G401 (cell line): ENCODE measurements at regions not wholly inside any gene's neighbourhood (a gene's known extent, or its start where the extent isn't known, plus 50 kb on each side); places are given as distances from the start of the nearest gene placed in this dataset.
"Not testable (repeated sequence)": the region's sequence is repeated elsewhere in the genome, so short reads cannot be mapped to it uniquely, and the experiment has no call there.

Experiments
- DNase-seq: peaks from one replicate; pipeline ENCODE4 v3.0.0-alpha.2; 2015; ENCODE audit warnings: low spot score
- in situ Hi-C: cut with HindIII; loops from 2 replicates; pipeline ENCODE4 v1.10.0; 2016; ENCODE audit warnings: low sequenced_read_pairs, mixed read lengths

DNA sequence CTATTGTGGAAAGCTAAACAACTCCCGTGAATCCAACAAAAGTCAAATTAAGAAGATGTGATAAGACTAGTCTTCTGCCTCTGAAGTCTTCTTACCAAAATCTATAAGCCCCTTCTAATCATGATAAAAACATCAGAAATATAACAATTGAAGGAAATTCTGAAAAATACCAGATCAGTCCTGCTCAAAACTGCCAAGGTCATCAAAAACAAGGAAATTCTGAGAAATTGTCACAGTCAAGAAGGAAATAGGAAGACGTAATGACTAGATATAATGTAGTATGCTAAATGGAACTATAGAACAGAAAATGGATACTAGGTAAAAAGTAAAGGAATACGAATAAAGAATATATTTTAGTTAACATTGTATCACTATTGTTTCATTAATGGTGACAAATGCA, 314.0 kb downstream of the TMX3 start:
- no peak for DNase-seq
- in situ Hi-C loops, result no loop called here

DNA sequence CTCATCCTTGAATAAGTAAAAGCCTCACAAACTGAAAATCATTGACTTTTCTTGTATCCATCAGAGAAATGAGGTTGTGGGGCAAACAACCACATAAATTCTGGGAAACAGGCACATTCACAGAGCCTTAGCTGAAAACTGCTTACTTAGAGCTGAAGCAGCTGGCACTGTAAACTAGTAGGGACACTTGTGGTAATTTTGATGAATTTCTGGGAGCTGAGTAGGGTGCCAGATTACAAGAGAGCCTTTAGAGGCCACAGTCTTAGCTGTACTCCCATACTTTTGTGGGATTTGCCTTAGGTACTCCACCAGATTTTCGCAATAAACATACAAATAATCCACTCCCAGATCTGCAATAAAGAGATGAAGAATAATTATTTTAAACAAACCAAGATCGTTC, 315.2 kb downstream of the TMX3 start:
- in situ Hi-C loops, result no loop called here
- DNase-seq, result no peak

DNA sequence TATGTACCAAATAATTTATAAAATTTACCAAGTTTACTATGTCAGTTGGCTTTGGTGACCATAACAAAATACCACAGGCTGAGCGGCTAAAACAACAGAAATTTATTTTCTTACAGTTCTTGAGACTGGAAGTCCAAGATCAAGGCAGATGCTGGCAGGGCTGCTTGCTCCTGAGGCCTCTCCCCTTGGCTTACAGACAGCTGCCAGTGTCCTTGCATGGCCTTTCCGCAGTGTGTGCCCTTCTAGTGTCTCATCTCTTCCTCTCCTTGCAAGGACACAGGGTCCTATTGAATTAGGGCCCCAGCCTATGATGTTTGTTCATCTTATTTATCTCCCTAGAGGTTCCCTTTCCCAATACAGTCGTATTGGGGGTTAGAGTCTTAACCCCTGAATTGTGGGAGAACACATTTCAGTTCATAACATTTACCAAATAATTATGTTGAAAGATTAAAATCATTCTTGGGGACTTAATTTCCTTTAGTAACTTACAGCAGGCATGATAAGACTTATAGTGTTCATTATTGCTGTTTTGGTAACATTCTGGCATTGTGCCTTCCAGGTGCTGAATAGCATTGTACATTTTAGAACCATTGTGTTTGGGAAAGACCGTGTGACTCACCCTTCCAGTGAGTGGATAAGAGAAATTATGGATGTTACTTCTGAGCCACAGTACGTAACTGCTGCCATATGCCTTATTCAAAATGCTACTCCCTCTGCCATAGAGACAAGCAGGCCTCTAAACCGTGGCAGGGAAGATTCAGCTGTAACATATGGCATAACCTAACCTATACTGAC, 317.5 kb downstream of the TMX3 start:
- DNase-seq, result no peak
- in situ Hi-C loops, result no loop called here

DNA sequence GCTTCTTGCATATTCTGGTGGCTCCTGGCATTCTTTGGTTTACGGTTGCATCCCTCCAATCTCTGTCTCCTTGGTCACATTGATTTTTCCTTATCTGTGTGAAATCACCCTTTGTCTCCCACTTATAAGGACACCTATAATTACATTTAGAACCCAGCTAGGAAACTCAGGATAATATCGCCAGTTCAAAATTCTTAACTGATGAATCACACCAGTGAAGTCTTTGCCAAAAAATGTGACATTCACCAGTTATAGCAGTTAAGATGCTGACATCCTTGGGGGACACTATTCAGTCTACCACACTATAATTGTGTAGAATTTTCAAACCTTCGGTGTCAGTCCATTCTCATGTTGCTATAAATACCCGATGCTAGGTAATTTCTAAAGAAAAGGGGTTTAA, 320.2 kb downstream of the TMX3 start:
- no peak for DNase-seq

DNA sequence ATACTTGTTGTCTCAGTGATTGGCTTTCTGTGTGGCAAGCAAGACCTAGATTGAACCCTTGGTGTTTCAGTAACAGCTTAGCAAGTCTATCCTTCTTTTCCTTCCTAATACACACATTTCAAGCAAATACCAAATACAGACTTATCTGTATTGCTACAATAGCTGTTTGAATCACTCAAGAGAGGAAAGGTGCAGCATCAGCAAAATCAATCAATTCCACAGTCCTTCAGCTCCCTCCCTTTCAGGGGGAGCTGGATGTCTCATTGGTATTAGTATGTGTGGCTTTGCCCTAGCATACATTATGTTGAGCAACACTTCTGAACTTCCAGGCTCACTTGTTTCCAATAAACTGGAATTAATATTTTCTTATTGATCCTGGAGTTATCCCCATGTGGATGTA, 323.1 kb downstream of the TMX3 start:
- in situ Hi-C loops, result no loop called here
- no peak for DNase-seq

More for the DNA sequence above, 320.2 kb downstream of the TMX3 start:
- in situ Hi-C loops, result no loop called here

DNA sequence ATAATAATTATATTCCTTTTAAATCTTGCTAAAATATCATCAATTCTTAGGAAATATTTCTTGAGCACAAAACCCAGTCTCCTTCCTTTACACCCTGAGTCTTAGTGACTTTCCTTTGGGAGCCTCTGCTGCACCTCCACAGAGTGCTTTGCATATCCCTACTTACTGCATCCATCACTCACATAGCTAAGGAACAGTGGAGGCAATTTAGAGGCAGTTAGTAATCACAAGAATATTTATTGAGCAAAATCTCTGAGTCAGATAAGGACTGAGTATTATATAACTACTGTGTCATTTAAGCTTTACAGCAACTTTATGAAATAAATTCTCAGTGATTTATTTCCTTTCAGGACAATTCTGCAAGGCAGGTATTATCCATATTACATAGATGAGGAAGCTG, 327.7 kb downstream of the TMX3 start:
- DNase-seq, result no peak
- in situ Hi-C loops, result no loop called here

DNA sequence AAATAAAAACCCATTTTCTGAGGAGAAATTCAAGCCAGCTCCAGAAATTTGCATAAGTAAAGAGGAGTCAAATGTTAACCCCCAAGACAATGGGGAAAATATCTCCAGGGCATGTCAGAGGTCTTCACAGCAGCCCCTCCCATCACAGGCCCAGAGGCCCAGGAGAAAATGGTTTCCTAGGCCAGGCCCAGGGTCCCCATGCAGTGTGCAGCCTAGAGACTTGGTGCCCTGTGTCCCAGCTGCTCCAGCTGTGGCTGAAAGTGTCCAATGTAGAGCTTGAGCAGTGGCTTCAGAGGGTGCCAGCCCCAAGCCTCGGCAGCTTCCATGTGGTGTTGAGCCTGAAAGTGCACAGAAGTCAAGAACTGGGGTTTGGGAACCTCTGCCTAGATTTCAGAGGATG, 330.9 kb downstream of the TMX3 start:
- in situ Hi-C loops, DNase-seq: not testable (repeated sequence)

DNA sequence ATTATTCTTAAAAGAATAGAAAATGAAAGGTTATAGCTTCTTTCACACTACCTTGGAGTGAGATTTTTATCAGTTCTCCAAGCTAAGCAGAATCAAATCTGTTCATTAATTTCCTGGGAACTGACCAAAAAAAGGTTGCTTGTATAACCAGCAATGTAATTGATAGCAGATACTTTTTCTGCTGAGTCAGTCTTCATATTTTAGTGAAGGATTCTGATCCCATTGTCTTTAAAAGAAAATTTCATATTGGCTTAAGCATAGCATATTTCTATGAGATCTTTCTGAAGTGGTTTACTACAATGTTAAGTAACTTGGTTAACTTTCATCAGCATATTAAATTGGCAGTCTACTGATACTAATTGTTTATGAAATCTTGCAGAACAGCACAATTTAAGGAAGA, 338.0 kb downstream of the TMX3 start:
- in situ Hi-C loops, result no loop called here
- DNase-seq, result no peak

DNA sequence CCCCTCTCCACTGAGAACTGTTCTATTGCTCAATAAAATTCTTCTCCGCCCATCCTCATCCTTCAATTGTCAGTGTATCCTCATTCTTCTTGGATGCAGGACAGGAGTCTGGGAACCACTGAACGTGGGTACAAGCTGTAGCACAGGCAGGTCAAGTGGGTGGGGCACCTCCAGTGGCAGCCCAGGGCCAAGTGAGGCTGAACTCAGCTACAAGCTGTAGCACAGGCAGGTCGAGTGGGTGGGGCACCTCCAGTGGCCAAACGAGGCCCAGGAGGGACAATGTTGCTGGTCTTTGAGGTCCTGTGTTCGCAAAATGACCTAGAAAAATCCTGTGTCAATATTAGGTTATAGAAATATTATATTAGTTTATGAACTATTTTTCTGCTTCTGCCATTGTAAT, 352.0 kb downstream of the TMX3 start:
- no peak for DNase-seq
- in situ Hi-C loops, result no loop called here

DNA sequence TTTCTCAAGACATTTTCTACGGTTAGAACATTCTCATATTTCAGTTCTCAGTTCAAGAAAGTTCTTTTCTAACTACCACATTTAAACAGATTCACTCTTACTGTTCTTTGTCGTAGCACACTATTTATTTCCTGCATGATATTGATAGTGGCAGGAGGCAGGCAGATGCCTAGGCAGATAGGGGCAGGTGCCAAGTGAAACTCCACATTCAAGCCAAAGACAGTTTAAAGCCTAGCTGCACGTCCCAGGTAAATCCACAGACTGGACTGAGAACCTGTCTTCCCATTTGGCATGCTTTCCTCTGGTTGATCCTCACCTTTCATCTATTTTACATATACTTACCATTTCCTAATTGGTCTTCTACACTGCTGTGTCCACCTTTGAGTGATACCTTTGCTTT, 359.3 kb downstream of the TMX3 start:
- peak; percentile 46 for DNase-seq
- in situ Hi-C loops, result no loop called here

DNA sequence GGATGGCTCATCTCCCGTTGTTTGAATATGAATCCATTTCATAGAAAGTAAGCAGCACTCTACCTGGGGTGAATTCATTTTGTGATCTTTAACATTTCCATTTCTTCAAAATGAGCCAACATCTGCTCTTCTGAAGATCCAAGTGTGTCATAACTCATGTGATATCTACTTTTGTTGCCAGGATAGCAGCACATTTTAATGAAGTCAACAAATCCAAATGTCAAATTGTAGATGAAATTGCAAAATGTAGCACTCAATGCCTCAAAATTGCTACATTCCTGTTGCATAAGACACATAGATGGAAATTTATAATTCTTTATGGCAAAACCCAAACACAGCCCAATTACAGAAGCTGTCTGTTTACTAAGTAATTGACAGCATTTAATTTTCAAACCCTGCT, 360.7 kb downstream of the TMX3 start:
- in situ Hi-C loops, result no loop called here
- no peak for DNase-seq

DNA sequence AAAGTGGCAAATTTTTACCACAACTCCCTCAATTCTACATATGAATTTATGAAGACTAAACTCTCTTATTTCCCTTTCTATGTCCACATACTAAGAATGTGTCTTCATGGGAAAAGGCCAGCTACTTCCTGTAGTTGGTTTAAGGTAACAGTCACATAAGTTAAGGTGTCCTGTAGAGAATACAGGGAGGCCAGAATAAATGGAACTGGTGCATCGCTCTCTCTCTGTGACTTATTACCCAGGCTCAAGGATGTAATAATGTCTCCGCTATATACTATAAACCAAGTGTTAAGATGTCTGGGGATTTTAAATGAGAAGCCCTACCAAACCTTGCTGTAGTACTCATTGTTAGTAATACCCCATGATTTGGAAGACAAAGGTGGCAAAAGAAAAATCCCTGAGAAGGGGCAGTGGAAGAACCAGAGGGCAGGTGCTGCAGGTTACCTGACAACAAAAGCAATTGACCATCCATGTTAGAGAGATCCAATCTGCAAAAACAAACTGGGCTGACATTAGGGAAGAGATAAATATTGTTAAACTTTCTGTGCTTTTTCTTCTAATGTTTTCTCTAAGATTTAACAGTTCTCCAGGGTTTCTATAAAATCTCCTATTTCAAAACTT, 372.8 kb downstream of the TMX3 start:
- no peak for DNase-seq
- in situ Hi-C loops, result no loop called here

DNA sequence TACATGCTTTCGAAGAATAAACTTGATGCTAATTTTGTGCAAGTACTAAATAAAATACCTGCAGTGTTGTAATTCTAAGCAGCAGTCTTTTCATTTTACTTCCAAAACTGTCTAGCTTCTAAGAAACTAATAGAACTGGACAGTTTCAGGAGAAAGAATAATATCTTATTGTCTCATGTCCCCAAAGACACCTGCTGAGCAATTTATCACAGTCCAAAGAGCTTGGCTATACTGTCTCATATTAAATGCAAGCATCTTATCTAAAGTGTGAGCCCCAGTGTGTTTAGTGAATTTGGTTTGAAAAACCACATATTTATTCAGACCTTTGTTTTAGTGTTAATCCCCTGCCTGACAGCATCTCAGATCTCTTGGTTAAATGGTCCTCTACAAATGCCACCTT, 374.3 kb downstream of the TMX3 start:
- in situ Hi-C loops, result no loop called here
- DNase-seq, result peak; percentile 11

DNA sequence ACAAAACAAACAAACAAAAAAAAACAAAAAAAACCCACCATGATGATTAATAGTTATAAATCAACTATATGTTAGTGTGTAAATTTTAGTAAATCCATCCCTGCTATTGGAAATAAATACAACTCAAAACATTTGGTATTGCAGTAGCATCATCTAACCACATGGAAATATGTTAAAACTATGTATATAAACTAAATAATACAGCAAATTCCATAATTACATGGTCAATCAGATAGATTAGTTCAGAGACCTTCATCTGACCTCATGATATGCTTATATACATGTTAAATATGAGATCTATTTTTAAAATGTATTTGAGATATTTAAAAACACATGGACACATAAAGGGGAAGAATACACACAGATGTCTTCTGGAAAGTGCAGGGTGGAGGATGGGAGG, 384.2 kb downstream of the TMX3 start:
- no peak for DNase-seq
- in situ Hi-C loops, result no loop called here

DNA sequence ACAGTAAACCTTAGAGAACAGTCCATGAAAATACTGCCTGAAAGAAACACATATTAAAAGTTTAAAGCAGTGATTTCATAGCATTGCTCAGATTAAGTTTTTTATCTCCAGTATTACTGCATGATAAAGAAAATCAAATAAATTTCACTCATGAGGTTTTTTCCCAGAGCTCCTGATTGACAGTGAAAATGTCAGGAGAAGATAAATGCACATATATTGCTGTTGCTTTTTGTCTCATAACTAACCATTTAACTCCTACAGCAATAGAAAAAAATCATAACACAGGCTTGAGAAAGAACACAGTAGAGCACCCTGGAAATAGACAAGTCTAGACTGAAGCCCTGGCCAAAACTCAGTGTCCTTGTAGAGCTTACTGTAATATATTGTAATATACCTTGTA, 391.0 kb downstream of the TMX3 start:
- in situ Hi-C loops, result no loop called here
- DNase-seq, result no peak

DNA sequence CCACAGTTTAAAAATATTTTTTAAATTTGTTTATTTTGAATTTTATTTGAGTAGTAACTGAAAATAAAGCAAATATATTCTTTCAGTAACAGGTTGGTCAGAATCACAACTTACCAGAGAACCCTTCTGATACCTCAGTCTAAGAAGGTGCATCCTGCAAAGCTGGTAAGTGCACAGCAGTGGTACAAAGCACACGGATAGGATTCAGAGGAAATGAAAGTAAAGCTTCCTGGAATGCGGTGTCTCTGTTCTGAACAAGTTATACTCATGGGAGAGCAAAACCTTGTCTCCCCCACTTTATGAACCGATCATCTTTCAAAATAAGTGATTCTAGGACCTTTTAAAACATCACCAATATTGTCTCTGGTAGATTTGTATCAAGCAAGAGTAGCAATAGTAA, 398.3 kb downstream of the TMX3 start:
- in situ Hi-C loops, result no loop called here
- DNase-seq, result no peak

DNA sequence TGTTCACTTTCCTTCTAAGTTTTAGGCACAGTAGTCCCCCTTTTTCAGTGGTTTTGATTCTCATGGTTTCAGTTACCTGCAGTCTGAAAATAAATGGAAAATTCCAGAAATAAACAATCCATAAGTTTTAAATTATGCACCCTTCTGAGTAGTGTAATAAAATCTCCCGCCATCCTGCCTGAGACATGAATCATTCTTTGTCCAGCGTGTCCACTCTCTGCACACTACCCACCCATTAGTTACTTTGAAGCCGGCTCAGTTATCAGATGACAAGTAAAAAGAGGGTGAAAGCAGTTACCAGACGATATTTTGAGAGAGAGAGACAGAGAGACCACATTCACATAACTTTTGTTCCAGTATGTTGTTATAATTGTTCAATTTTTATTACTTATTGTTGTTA, 400.5 kb downstream of the TMX3 start:
- in situ Hi-C loops, result no loop called here
- no peak for DNase-seq

DNA sequence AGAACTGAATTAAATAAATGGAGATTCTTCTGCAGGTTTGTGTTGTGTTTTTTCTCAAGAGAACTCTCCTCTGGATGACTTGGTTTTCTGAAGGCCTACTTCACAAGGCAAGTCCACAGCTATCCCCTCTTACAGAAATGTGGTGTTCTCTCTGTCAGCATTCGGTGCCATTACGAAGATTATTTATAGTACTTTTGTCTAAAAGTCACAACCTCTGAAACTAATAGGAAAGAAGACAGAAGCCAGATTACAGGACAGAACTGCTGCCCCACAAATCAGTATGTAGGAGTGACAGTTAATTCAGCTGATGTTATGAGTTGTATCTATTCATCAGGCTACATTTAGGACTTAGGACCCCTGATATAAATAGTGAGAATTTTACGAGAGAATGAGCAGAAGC, 413.5 kb downstream of the TMX3 start:
- DNase-seq, result no peak
- in situ Hi-C loops, result no loop called here

DNA sequence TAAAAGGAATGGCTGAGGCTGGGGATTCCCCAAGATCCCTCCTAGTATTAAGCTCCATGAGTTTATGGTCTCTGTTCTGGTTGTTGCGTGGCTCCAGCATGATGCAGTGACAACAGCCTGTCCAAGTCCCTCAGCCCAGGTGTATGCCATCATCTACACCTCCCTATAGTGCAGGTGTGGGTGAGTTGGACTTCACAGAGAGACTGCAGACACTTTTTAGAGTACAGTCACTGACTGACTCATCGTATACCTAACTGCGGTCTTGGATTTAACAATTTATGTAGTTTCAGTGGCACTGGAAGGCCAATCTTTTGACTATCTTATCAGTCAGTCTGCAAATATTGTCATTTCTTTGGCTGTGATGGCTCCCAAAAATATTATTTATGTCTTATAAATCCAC, 415.0 kb downstream of the TMX3 start:
- in situ Hi-C loops, result no loop called here
- no peak for DNase-seq

DNA sequence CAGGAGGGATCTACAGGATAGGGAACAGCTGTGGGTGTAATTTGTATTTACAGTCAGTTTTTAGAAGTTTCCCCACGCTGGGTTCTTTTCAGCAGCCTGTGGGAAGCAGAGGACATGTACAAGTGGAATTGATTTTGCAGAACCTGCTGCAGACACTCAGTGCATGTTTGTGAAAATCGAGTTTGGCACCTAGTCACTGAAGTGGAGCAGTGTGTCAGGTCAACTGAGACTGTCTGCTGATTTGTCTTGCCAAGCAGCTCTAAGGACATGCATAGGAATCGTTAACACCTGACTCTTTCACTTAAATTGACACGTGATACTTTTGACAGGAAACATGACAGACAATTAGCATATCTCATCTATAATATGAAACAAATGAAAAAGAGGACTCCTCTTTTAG, 416.6 kb downstream of the TMX3 start:
- DNase-seq, result peak; percentile 27
- in situ Hi-C loops, result no loop called here

DNA sequence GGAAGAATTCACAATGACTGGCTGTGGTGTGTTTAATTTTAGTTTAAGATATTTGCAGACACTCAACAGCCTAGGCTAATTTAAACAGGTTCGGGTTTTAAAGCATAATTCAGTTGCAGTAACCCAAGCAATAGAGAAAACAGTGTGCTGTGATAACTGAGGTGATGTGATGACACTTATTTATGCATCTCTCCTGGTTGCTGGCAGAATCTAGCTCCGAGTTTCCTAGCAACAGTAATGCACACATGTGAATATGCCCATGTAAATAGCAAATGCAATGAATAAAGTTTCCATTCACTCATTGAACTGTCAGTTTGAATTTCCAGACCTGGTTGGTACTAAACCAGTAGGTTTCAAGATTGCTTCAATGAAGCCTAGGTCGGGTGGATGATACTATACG, 426.5 kb downstream of the TMX3 start:
- DNase-seq, result peak; percentile 14
- in situ Hi-C loops, result no loop called here
